Epithelial cell of proximal tubule (primary cell): ENCODE measurements at regions not wholly inside any gene's neighbourhood (a gene's known extent, or its start where the extent isn't known, plus 50 kb on each side); places are given as distances from the start of the nearest gene placed in this dataset.

Experiments used
- DNase-seq: peaks from one replicate; pipeline ENCODE4 v3.0.0-alpha.2; 2011; ENCODE audit warnings: low read depth
- H3K4me3 ChIP-seq: 2 replicates; pipeline ENCODE4 v1.5.1; 2011; ENCODE audit warnings: low read depth, mild to moderate bottlenecking, low read length
- CTCF ChIP-seq: conservative IDR thresholded peaks from 2 replicates; pipeline ENCODE4 v1.5.1; 2012; ENCODE audit warnings: low read depth, mild to moderate bottlenecking, low read length

DNA sequence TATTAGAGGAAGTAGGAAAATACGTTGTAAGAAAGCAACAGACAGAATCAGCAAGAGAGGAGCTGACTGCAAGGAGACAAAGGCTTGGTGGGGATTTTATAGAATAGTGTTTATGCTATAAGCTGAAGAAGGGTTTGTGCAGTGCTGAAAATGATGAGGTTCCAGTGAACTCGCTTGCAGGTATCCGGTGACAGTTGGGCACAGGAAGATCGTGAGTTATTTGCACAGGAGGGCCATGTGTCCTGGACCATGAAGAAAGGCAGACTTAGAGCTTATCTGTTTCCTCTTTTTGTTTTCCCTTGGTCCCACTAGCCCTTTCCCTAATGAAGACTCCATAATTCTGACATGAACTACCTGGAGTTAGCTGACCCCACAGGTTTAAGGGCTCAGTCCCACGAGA lies 61.4 kb downstream of the NXNL2 start:
- DNase-seq, result no peak
- no peak for TF ChIP-seq CTCF
- no peak overlapping the region for H3K4me3 ChIP-seq

DNA sequence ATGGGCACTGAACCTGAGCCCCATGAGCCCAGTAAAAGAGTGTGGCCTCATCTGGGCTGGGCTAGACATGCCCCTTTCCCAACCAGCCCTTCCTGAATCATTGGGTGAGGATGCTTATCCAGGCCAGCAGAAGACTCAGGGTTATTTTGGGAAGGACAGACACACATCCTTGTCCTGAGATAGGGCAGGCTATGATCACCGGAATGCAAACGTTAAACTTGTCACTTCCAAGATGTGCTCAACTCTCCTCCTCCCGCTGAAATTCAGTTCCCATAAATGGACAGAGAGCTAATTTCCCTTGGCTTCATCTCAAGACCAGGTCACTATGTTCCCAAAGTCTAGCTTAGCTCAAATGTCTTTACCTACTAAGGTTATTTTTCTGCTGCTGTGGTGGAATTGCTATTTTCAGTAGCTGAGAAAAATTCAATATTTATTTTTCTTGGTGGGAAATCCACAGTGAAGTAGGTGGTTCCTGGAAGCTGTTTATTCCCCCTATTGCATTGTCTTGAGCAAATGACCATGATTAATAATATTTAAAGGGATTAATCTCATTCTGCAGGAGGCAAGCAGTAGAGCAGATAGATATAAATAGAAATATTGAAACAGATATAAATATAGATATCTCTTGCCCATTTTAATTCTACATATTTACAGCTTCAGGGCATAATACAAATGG lies 70.0 kb downstream of the NXNL2 start:
- DNase-seq, result no peak
- TF ChIP-seq CTCF, result no peak
- H3K4me3 ChIP-seq, result no peak overlapping the region

DNA sequence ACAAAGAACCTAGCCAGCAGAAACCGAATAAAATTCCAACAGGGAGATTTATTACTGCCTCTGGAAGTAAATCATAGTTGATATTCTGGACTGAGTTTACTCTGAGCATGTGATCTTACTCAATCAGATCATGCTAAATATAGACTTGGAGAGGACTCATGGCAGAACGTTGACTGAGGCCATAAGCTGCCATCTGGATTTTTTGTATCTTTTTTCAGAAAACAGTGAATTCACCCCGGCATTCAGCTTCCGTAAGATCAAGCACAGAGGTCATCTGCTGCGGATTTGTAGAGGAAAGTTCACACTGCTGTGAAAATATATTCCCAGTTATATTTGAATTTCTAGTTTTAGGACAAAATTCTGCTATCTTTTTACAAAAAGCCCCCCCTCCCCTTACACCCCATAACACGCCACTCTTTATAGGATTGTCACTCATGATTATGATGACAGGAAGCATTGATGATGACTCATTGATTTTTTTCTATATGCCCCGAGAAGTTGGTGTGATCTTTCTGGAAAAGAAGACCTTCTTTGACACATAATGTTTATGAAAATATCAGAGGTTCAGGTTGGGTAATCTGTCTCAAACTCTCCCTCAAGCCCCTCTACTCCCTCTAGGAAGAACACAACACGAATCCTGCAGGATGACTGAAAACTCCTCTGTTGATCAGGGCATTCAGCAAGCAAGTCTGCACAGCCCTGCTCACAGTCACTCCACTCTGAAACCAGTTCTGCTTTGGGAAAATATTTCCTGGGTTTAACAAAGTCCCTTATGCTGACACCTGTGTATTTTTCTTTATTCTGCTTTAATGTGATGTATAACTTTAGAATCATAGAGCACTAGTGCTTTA lies 70.8 kb downstream of the NXNL2 start:
- no peak overlapping the region for H3K4me3 ChIP-seq
- TF ChIP-seq CTCF, result no peak
- DNase-seq, result no peak

DNA sequence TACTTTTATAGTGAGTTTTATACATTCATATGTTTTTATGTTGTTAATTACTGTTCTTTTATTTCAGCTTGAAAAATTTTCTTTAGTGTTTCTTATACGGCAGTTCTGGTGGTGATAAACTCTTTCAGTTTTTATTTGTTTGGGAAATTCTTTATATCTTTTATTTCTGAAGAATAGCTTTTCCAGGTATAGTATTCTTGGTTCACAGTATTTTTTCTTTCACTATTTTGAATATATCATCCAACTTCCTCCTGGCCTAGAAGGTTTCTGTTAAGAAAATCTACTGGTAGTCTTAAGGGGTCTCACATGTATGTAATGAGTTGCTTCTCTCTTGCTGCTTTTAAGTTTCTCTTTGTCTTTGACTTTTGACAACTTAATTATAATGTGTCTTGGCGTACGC lies 79.4 kb downstream of the NXNL2 start:
- H3K4me3 ChIP-seq, result no peak overlapping the region
- no peak for DNase-seq
- no peak for TF ChIP-seq CTCF

GRCh38 chr9:88623698-88624097 lies 88.7 kb downstream of the NXNL2 start:
- DNase-seq, result no peak
- H3K4me3 ChIP-seq, result no peak overlapping the region

DNA sequence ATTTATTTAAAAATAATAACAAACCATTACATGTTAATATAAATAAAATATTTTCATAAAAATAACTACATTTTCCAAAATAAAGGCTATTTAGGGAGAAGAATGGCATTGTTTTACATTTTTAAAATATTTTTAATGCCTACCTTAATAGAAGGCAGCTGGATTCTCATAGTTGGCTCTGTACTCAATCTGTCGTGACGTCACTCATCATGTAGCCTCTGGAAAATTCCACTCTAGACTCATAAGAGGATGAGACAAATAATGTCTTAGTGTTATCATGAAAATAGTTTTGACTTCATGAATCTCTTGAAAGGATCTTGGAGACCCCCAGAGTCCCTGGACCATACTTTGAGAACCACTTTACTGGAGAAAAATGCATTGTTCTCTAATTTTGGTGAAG lies 93.1 kb downstream of the NXNL2 start:
- TF ChIP-seq CTCF, result no peak
- H3K4me3 ChIP-seq, result no peak overlapping the region
- no peak for DNase-seq

More at GRCh38 chr9:88623698-88624097, 88.7 kb downstream of the NXNL2 start:
- no peak for TF ChIP-seq CTCF
